NCI-H1694 (cell line): ENCODE measurements at regions not wholly inside any gene's neighbourhood (a gene's known extent, or its start where the extent isn't known, plus 50 kb on each side); places are given as distances from the start of the nearest gene placed in this dataset.
"Not testable (repeated sequence)": the region's sequence is repeated elsewhere in the genome, so short reads cannot be mapped to it uniquely, and the experiment has no call there.

ENCODE experiments used
- DNase-seq: peaks from one replicate; lab custom pipeline; 2025; lab: John Stamatoyannopoulos, UW

DNA sequence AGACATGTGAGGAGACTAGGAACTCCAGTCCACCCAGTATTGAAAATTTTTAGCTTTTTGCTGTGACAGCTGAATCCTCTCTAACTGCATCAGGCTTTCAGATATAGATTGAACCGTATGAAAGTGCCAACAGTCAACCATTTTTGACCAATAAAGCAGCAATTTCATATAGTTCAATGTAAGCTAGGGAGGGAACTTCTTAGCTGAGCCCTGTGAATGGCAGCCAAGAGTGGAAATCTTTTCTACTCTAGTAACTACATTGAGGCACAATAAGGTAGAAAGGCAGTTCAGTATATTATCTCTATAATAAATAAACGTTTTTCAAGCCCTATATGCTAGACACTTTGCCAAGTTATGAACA is 96.3 kb upstream of the TANK start:
- no peak for DNase-seq

- DNase-seq = peak; percentile 37
Observed at GRCh38 chr2:161067846-161068350, 92.3 kb upstream of the TANK start.

DNA sequence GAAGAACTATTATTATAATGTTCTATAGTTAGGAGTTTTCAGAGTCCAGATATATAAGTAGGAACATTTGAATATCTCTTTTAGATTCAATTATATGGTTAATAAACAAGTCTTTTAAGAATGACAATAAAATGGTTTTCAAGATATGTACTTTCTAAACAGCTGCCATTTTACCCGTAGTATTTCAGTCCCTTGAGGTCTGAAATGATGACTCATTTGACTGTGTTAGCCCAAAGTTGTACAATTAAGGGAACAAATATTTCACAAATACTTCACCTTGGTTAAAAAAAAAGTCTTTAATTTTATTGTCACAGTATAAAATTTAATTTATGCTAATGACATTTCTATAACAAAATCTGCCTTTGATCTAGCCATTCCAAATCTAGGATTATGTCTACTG is 91.6 kb upstream of the TANK start:
- DNase-seq = no peak

DNA sequence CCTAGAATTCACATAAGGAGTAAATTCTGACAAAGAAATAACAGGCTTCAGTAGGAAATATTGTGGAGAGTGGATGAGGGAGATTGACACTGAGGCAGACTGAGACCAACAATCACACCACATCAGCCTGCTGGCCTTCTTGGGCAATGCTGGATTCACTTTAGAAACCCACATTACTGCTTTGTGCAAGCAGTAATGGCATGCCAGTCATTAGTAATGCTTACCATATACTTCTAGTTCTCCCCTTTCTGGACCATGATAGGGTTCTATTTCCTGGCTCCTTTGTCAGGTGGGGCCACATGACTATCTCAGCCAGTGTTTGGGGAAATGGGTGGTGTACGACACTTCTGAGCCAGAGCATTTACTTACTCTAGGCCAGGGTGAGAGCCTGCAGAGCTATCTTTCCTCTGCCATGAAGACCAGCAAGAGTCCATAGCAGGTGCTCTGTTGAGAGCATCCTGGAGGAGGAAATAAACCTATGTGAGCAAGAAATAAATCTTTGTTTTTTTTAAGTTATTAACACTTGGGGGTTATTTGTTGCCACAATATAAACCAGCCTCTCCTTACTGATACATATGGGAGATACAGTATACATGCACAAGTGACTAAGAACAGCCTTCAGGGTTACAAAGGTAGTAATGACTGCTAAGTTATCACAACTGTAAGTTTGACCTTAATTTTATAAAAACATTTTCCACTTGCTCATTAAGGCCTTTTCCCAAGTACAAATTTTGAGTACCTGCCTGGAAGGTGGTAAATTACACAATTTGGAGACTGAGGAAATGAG is 89.3 kb upstream of the TANK start:
- DNase-seq = no peak

- DNase-seq = not testable (repeated sequence)
Observed at GRCh38 chr2:161072436-161072835, 87.8 kb upstream of the TANK start.

GRCh38 chr2:161075701-161076100 is 84.5 kb upstream of the TANK start:
- no peak for DNase-seq

- no peak for DNase-seq
Observed at GRCh38 chr2:161076936-161077335, 83.3 kb upstream of the TANK start.

DNA sequence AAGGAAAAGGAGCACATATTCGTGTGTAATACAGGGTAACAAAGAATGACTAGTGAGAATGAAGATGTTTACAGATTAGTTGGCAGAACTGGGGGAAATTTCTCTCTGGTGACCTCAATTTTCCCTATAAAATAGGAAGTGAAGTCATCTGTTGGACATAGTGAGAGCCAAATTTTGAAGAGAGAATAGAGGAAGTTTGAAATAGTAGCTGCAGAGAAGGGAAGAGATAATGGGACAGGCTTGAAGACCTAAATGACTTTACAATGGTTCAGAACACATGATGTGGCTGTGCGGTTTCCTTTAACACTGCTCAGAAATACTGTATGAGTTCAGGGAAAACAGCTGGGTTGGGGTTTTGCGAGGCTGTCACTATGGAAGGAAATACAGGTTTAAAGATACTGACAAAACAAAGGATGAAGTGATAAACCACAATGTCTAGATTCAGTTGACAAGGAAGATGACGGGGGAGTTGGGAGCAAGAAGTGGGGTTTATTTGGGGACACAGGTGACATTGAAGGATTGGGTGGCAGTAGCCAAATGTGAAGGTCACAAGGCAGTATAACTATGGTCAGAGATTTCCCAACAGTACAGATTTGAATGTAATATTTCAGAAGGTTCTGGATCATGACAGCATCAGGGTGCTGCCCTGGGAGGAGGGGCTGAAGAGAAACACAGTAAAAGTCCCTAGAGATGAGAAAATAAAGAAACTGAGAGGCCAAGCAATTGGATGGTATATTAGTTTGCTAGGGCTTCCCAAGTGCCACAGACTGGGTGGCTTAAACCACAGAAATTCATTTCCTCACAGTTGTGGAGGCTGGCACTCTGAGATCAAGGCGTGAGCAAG is 82.6 kb upstream of the TANK start:
- DNase-seq = no peak

DNA sequence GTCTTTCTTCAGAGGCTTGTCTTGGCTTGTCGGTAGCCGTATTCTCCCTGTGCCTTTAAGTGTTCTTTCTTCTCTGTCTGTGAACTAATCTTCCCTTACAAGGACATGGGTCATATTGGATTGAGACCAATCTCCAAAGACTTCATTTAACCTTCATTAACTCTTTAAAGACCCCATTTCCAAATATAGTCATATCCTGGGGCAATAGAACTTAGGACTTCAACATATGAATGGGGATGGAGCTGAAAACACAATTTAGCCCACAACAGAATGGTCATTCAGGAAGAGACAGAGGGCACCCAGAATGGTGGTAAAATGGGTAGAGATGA is 82.1 kb upstream of the TANK start:
- DNase-seq = no peak

DNA sequence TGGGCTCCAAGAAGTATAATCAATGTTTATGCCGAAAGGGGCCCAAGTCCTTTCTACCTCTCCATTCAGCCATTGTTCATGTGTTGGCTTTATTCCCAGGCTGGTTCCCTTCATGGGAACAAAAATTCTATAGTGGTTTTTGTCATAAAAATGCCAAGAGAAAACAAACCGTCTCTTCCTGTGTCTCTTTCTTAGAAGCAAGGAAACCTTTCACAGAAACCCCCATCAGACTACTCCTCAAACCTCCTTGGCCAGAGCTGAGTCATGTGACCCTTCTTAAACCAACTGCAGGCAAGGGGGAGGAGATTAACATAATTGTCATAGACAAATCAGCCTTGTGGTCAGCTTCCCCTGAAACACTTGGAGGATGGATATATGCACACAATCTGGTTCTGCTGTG is 75.1 kb upstream of the TANK start:
- DNase-seq = no peak

- no peak for DNase-seq
Observed at GRCh38 chr2:161088658-161089350, 71.4 kb upstream of the TANK start.

GRCh38 chr2:161090411-161090810 is 69.8 kb upstream of the TANK start:
- no peak for DNase-seq

DNA sequence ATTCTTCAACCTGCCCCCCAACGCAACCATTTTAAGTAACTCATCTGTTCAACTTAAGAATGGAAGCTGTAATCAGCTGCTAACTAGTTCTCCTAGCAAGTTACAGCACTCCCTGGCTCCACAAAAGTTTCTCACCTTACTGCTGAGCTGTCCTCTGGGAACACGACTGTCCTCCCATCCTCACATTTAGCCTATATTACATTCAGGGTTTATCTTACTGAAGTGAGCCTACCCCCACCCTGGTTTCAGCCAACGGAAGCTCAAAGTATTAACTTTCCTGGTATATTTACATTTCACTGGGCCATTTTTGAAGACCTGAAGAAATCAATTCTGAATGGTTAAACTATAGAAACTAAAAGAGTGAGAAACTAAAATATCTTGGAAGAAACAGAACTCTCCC is 64.9 kb upstream of the TANK start:
- no peak for DNase-seq

DNA sequence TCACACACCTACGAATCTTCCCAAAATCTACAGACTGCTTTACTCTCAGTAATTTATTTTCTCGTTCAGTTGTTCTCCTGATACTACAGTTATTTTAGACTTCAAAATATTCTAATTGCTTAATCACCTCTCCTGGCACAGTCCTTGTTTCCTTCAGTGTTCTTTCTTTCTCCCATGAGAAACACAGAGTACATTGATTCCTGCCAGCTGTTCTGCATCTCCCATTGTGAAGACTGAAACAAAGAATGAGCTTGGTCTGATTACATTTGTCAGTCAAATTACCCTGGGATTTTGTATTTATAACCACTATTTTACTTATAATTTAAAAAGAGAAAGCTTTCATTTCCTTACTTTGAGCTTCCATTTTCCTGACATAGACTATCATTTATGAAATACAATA is 63.9 kb upstream of the TANK start:
- DNase-seq = no peak

- no peak for DNase-seq
Observed at GRCh38 chr2:161097157-161097556, 63.1 kb upstream of the TANK start.

DNA sequence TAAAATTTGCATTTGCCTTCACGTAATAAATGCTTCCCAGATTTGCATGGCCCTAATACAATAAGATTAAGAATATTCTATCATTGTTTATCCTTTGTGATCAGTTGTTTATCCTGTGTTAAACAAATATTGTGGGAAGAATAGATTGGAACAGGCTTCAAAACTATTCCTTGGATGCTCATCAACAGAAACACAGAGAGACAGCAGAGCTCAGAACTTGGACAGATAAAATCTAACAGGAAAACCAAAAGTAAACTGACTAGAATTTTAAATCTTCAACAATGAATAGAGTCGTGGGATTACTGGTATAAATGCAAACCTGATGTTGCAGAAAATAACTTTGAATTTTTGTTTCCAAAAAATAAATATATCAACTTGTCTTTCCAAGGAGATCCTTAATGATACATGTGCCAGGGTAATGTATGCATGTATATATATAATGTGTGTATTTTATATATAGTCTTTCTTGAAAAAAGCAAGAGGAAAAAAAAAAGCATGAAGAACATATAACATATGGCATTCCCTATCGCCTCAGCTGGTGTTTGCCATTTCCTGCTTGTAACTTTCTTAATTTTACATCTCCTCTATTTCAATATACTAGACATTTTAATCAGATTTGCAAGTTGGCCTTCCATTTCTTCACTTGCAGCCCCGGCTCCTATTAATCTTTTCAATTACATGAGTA is 59.9 kb upstream of the TANK start:
- no peak for DNase-seq

- no peak for DNase-seq
Observed at GRCh38 chr2:161101406-161101805, 58.8 kb upstream of the TANK start.

- peak; percentile 42 for DNase-seq
Observed at GRCh38 chr2:161102770-161103450, 57.3 kb upstream of the TANK start.

DNA sequence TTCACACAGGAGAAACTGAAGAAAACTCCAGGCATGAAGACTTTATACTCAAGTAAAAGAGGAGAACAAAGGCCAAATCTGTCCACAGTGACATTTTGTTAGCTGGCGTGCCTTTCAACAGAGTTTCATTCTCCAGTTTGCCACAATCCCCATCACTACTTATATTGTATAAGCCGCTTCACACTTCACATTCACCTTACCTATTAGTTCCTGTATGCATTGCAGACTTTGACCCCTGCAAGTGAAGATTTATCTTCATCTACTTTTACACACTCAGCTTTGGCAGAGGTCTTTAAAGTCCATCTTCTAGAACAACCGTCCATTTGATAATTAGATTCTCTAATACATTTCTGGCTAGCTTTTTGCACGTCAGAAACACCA is 56.8 kb upstream of the TANK start:
- no peak for DNase-seq

- DNase-seq = peak; percentile 29
Observed at GRCh38 chr2:161104054-161104553, 56.1 kb upstream of the TANK start.

DNA sequence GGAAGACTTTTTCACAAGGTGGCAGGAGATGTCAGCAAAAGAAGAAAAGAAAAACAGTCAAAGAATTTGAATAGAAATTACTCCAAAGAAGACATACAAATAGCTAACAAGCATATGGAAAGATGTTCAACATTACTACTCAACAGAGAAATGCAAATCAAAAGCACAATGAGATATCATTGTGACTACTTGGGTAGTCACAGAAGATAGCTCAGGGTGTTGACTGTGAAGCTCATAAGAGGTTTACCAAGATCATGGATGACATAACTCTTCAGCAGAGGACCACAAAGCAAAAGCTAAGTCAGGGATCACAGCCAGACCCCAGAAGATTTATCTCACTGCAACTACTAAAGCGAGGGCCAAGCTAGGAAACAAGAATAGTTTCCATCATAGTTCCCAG is 53.0 kb upstream of the TANK start:
- DNase-seq = no peak
